22Rv1 (cell line): ENCODE measurements at regions not wholly inside any gene's neighbourhood (a gene's known extent, or its start where the extent isn't known, plus 50 kb on each side); places are given as distances from the start of the nearest gene placed in this dataset.

Experiments
- H3K27ac ChIP-seq: fragments of 450-650 bp; 2 replicates; pipeline ENCODE4 v1.5.1; 2017
- ZFX ChIP-seq: fragments of 450-650 bp; IDR thresholded peaks from 2 replicates; pipeline ENCODE4 v1.6.1; 2017; ENCODE audit warnings: antibody characterized with exemption, borderline replicate concordance
- TF ChIP-seq, protein P1 (sequence below): fragments of 450-650 bp; IDR thresholded peaks from 2 replicates; pipeline ENCODE4 v1.5.1; 2017; ENCODE audit warnings: mild to moderate bottlenecking

DNA sequence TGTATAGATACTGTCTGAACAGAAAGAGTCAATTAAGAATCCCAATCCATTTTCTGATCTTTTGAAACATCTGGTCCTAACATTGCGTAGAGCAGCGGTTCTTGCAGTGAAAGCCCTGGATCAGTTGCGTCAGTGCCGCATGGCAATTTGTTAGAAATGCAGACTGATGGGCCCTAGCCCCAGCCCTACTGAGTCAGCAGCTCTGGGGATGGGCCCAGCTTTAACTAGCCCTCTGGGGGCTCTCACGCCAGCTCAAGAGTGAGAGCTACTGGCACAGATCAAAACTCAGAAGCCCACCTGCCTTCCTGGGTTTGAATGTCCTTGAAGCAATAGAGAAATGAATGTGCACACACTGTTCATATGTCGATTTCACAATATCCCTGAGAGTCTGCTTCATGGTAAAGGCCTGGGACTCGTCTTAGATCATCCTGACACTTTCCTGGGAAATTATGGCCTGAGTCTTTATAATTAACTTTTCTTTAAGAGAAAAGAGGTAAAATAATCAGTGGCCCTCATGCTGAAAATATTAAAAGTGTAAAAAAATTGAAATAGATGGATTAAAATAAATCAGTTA, 206.8 kb upstream of the TMTC4 start:
- TF ChIP-seq, protein P1, sequence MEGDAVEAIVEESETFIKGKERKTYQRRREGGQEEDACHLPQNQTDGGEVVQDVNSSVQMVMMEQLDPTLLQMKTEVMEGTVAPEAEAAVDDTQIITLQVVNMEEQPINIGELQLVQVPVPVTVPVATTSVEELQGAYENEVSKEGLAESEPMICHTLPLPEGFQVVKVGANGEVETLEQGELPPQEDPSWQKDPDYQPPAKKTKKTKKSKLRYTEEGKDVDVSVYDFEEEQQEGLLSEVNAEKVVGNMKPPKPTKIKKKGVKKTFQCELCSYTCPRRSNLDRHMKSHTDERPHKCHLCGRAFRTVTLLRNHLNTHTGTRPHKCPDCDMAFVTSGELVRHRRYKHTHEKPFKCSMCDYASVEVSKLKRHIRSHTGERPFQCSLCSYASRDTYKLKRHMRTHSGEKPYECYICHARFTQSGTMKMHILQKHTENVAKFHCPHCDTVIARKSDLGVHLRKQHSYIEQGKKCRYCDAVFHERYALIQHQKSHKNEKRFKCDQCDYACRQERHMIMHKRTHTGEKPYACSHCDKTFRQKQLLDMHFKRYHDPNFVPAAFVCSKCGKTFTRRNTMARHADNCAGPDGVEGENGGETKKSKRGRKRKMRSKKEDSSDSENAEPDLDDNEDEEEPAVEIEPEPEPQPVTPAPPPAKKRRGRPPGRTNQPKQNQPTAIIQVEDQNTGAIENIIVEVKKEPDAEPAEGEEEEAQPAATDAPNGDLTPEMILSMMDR, result no peak
- no peak for TF ChIP-seq ZFX
- H3K27ac ChIP-seq, result no peak overlapping the region

DNA sequence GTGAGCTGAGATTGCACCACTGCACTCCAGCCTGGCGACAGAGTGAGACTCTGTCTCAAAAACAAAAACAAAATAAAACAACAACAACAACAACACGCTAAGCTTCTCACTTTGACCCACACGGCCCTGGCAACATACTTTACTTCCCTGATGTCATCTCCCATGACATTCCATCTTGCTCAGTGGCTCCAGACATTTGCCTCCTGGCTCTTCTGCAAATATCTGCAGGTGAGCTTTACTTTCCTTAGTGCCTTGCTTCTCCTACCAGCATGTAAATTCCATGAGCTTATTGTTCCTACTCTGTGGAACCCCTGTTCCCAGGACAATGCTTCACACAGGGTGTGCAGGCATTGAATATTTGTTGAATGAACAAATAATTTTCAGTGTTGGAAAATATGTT, 205.6 kb upstream of the TMTC4 start:
- TF ChIP-seq ZFX, result no peak
- TF ChIP-seq, protein P1, result no peak
- no peak overlapping the region for H3K27ac ChIP-seq

DNA sequence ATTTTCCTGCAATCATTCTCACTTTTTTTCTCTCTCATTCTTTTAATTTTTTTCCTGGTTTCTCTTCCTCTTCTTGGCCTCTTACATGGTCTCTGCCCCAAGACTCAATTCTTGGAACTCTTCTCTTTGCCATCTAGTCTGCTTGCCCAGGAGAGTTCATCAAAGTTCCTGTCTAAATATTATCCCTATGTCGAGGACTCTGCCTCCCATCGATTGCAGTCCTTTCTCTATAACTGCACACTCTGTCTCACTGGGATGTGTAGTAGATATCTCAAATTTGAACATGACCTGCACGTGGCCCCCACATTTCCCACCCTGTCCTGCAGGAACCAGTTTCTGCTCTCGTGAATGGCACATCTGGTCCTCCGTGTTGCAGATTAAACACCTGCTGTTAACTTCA, 204.7 kb upstream of the TMTC4 start:
- H3K27ac ChIP-seq, result no peak overlapping the region
- no peak for TF ChIP-seq ZFX
- TF ChIP-seq, protein P1, result no peak

DNA sequence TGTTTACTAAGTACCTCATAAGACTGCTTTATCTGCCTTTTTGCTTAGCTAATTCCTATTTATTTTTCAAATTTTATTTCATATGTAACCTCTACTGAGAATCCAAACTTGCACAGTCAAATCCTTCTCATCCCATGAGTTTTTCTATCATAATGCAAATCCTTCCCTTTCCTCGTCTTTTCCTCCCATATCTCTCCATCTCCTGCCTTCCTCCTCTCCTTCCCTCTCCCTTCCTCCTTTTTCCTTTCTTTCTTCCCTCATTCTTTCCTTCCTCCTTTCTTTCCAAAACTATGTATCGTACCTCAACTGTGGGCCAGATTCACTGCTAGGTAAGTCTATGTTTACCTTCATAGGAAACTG, 201.4 kb upstream of the TMTC4 start:
- TF ChIP-seq ZFX, result no peak
- TF ChIP-seq, protein P1, result no peak

DNA sequence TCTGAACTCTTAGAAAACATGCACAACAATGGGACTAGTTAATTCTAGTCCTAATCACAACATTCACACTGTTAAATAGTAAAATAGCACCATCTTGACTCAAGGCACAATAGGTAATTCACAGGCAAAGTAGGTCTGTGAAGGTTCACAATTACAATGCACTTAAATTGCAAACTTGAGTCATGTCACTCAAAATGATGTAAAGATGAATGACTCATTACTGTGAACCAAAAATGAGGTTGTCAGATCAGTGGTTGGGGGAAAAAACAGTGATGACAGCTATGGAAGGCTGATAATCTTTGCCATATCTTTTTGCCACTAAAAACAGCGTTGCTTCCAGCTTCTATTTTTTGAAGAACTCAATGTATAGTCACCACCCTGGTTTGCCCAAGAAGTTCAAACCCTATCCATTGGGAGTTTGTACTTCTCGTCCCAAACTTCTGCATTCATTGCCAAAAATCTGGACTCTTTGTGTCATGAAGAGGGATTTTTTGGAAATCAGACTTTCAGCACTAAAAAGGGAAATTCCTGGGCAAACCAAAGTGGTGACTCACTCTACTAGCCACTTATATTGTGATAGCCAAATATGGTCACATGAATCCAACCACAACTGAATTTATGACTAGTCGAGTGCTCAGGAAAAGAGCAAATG, 200.9 kb upstream of the TMTC4 start:
- no peak for TF ChIP-seq ZFX
- H3K27ac ChIP-seq, result no peak overlapping the region

More for the DNA sequence above, 201.4 kb upstream of the TMTC4 start:
- no peak overlapping the region for H3K27ac ChIP-seq

DNA sequence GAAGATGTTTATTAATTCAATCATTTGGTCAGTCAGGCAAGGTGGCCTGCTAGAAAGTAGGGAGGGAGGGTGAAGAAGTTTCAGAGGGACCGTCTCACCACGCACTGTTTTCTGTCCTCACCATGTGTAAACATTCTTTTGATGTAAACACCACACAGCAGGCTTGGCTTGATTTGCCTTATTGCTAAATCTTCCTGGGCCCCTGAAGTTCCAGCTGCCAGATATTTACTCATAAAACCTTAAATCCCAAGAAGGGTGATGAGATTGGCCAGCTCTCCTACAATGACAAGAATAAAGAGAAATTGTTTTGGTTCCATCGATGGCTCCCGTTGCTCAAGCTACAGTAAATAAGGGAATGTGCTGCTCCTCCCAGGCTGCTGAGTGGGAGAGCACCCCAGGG, 198.2 kb upstream of the TMTC4 start:
- TF ChIP-seq ZFX, result no peak
- TF ChIP-seq, protein P1, result no peak
- no peak overlapping the region for H3K27ac ChIP-seq

DNA sequence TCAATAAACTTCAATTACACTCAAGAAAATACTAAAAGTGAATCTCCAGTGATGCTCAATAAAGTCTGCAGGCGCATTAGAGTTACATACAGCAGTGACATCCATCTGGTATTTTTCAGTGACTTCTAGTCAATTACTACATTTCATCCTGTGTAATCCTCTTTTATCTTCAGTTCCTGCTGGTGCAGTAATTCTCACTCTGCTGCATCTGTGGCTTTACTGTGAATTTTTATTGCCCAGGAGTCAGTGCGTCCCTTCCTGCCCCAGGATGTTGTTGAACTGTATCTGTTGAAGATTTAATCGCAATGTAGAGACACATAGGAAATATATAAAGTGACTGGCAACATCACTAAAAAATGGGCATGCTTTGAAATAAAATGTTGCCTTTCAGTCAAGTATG, 196.3 kb upstream of the TMTC4 start:
- TF ChIP-seq, protein P1, result no peak
- H3K27ac ChIP-seq, result no peak overlapping the region

DNA sequence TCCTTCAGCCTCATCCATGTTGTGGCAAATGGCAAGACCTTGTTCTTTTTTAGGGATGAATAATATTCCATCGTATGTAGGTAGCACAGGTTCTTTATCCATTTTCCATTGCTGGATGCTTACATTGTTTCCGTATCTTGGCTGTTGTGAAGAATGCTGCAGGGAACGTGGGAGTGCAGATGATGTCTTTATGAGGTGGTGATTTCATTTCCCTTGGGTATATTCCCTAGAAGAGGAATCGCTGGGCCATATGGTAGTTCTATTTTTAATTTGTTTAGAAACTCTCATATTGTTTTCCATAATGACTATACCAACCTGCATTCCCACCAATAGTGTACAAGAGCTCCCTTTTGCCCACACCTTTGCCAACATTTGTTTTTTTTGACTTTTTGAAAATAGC, 186.3 kb upstream of the TMTC4 start:
- no peak overlapping the region for H3K27ac ChIP-seq
- TF ChIP-seq, protein P1, result no peak
- TF ChIP-seq ZFX, result no peak
